Bronchial epithelial cell (primary cell): ENCODE measurements at regions not wholly inside any gene's neighbourhood (a gene's known extent, or its start where the extent isn't known, plus 50 kb on each side); places are given as distances from the start of the nearest gene placed in this dataset.
A peak's percentile ranks its signal among the peaks of the same experiment; 100 is the strongest.
"Not testable (repeated sequence)": the region's sequence is repeated elsewhere in the genome, so short reads cannot be mapped to it uniquely, and the experiment has no call there.

Experiments used
- DNase-seq: peaks from one replicate; pipeline ENCODE4 v3.0.0-alpha.2; 2010; ENCODE audit warnings: low read depth
- FAIRE-seq: peaks from 2 replicates; lab custom pipeline; 2011; peaks lifted over from hg19 to GRCh38; lab: Jason Lieb, UNC
- H3K27me3 ChIP-seq: 2 replicates; pipeline ENCODE4 v1.5.1; 2011; ENCODE audit warnings: low read length; ENCODE audit not compliant: control insufficient read depth, insufficient read depth
- H3K36me3 ChIP-seq: 2 replicates; pipeline ENCODE4 v1.5.1; 2011; ENCODE audit warnings: low read length; ENCODE audit not compliant: control insufficient read depth, insufficient read depth
- H3K4me3 ChIP-seq: 2 replicates; pipeline ENCODE4 v1.5.1; 2011; ENCODE audit warnings: mild to moderate bottlenecking, low read depth, low read length, control low read depth
- TF ChIP-seq, protein P1 (sequence below): IDR thresholded peaks from 2 replicates; pipeline ENCODE4 v1.5.1; 2011; ENCODE audit warnings: mild to moderate bottlenecking, moderate library complexity, low read length, control low read depth, inconsistent platforms; ENCODE audit not compliant: insufficient read depth, severe bottlenecking

DNA sequence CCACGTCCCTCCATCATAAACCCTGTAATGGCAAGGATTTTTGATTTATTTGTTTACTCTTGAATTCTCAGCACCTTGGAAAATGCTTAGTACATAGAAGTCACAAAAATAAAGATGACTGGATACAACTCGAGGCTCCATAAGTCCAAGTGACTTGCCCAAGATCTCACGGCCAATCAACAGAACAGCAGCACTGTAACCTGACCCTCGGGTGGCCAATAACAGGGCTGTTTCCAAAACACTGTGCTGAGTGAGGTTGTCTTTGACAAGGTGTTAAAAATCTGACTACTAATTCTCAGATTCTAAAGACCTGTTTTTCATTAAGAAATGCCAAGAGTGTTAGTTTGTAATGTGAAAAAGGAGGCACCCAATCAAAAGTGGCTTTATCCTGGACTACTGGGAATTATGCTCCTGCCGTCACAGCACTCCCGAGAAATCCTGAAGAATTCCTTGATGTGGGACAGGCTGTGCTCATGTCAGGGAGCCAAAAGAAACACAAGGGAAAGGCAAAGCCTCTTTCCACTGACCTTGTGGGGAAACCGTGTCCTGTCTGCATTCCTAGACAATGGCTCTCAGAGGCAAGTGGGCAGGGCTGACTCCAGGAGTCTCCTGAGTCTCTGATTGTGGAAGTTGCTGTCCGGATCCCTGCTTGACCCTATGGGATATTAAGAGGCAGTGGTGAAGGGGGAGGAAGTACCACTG is 204.7 kb upstream of the PELI2 start:
- Histone ChIP-seq H3K4me3 (no peak overlapping the region), H3K27me3 (peaks cover 12% of the 10 kb centered on the region), H3K36me3 (no peaks in the 10 kb centered on the region)
- TF ChIP-seq, protein P1, sequence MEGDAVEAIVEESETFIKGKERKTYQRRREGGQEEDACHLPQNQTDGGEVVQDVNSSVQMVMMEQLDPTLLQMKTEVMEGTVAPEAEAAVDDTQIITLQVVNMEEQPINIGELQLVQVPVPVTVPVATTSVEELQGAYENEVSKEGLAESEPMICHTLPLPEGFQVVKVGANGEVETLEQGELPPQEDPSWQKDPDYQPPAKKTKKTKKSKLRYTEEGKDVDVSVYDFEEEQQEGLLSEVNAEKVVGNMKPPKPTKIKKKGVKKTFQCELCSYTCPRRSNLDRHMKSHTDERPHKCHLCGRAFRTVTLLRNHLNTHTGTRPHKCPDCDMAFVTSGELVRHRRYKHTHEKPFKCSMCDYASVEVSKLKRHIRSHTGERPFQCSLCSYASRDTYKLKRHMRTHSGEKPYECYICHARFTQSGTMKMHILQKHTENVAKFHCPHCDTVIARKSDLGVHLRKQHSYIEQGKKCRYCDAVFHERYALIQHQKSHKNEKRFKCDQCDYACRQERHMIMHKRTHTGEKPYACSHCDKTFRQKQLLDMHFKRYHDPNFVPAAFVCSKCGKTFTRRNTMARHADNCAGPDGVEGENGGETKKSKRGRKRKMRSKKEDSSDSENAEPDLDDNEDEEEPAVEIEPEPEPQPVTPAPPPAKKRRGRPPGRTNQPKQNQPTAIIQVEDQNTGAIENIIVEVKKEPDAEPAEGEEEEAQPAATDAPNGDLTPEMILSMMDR: no peak
- no peak for FAIRE-seq
- DNase-seq: no peak

DNA sequence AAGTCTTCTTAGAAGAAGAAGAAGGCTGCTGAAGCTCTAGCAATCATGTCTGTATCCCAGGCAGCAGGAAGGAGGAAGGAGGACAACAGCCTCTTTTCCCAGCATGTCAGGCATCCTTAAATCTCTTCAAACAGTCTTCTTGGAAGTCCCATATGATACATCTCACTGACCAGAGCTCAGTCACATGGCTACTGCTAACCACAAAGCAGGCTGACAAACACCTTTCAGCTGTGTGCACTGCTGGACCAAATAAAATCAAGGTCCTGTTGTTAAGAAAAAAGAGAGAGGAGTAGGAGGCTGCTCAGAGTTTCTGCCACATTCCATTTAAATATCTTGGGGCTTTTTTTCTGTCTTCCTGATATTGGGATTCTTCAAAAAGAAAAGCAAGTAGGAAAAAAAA is 203.4 kb upstream of the PELI2 start:
- no peak overlapping the region for H3K4me3 ChIP-seq
- H3K27me3 ChIP-seq: peaks cover 12% of the 10 kb centered on the region
- DNase-seq (no peak), FAIRE-seq (peak; percentile 18)
- TF ChIP-seq, protein P1: no peak
- no peaks in the 10 kb centered on the region for H3K36me3 ChIP-seq

DNA sequence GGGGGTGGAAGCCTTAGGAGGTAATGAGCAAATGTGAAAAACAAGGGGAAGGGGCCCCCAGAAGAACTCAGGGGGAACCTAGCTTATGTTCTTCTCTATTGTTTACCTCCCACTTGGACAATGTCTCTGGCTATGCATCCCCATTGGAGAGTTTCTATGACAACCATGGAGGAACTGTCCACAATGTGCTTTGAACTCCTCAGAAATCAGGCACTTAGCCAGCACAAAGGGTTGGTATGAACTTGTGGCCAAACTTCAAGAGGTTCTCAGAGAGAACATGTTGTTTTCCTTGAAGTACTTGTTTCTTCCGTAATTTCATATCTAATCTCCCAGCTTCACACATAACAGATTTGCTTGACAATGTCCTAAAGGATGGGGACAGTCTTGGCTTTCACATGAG is 202.8 kb upstream of the PELI2 start:
- Histone ChIP-seq H3K4me3 (no peak overlapping the region), H3K27me3 (peaks cover 10% of the 10 kb centered on the region), H3K36me3 (no peaks in the 10 kb centered on the region)
- DNase-seq: no peak
- TF ChIP-seq, protein P1: no peak
- FAIRE-seq: peak; percentile 7

GRCh38 chr14:55919800-55920199 is 198.4 kb upstream of the PELI2 start:
- H3K27me3 ChIP-seq, DNase-seq, H3K4me3 ChIP-seq, FAIRE-seq, H3K36me3 ChIP-seq: not testable (repeated sequence)

DNA sequence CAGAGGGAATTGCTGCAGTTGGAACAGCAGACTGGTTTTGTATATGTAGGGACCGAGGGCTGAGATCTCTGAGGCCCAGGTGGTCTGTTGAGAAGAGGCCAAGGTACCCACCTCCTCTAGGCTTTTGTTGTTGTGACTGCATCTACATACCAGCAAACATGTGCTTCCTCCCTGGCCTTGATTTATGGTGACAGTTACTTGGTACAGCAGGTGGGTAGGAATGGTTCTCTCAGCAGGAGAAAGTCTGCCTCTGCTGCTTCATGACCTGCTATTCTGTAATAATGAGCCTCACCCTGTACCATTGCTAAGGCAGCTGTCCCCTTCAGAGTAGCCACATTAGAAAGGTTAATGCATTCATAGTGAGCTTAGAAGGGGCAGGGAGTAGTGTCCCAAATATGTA is 196.7 kb upstream of the PELI2 start:
- FAIRE-seq: no peak
- H3K27me3 ChIP-seq: peaks cover 2% of the 10 kb centered on the region
- TF ChIP-seq, protein P1: no peak

GRCh38 chr14:55926007-55926406 is 192.2 kb upstream of the PELI2 start:
- TF ChIP-seq, protein P1: no peak
- peaks cover 2% of the 10 kb centered on the region for H3K27me3 ChIP-seq

More for the DNA sequence above, 196.7 kb upstream of the PELI2 start:
- DNase-seq: no peak
- Histone ChIP-seq H3K4me3 (no peak overlapping the region), H3K36me3 (no peaks in the 10 kb centered on the region)

More at GRCh38 chr14:55926007-55926406, 192.2 kb upstream of the PELI2 start:
- H3K36me3 ChIP-seq: no peaks in the 10 kb centered on the region
- DNase-seq (no peak), FAIRE-seq (no peak)
- H3K4me3 ChIP-seq: no peak overlapping the region
